H9 (cell line): ENCODE measurements at regions not wholly inside any gene's neighbourhood (a gene's known extent, or its start where the extent isn't known, plus 50 kb on each side); places are given as distances from the start of the nearest gene placed in this dataset.

Experiments used
- DNase-seq: peaks from one replicate; pipeline ENCODE4 v3.0.0-alpha.2; 2017
- H2AFZ ChIP-seq: one replicate; pipeline ENCODE4 v1.6.1; 2013; ENCODE audit warnings: mild to moderate bottlenecking, low read length, control low read depth, moderate library complexity
- H2AK5ac ChIP-seq: 2 replicates; pipeline ENCODE4 v1.6.1; 2013; ENCODE audit warnings: low read length, control low read depth, mixed read lengths; ENCODE audit not compliant: insufficient read length
- H2BK120ac ChIP-seq: one replicate; pipeline ENCODE4 v1.6.1; 2013; ENCODE audit warnings: low read depth, mild to moderate bottlenecking, low read length, control low read depth, inconsistent platforms; ENCODE audit not compliant: poor library complexity, severe bottlenecking
- H2BK12ac ChIP-seq: 2 replicates; pipeline ENCODE4 v1.6.1; 2013; ENCODE audit warnings: low read length, control low read depth, mixed read lengths, low read depth; ENCODE audit not compliant: insufficient read length
- H2BK15ac ChIP-seq: 2 replicates; pipeline ENCODE4 v1.6.1; 2013; ENCODE audit warnings: low read depth, low read length, control low read depth
- H2BK20ac ChIP-seq: one replicate; pipeline ENCODE4 v1.6.1; 2013; ENCODE audit warnings: low read depth, mild to moderate bottlenecking, low read length, control low read depth, inconsistent platforms; ENCODE audit not compliant: poor library complexity, severe bottlenecking
- H2BK5ac ChIP-seq: 2 replicates; pipeline ENCODE4 v1.6.1; 2013; ENCODE audit warnings: low read length, control low read depth, mixed read lengths; ENCODE audit not compliant: insufficient read length
- H3K14ac ChIP-seq: 2 replicates; pipeline ENCODE4 v1.6.1; 2013; ENCODE audit warnings: low read length, control low read depth; ENCODE audit not compliant: insufficient read depth
- H3K18ac ChIP-seq: 2 replicates; pipeline ENCODE4 v1.6.1; 2013; ENCODE audit warnings: low read depth, mild to moderate bottlenecking, mixed read lengths, low read length, control low read depth; ENCODE audit not compliant: insufficient read length
- H3K23ac ChIP-seq: 2 replicates; pipeline ENCODE4 v1.6.1; 2013; ENCODE audit warnings: low read length, control low read depth, mixed read lengths, low read depth; ENCODE audit not compliant: insufficient read length
- H3K23me2 ChIP-seq: 2 replicates; pipeline ENCODE4 v1.6.1; 2013; ENCODE audit warnings: low read depth, mild to moderate bottlenecking, mixed read lengths, low read length, control low read depth; ENCODE audit not compliant: insufficient read length, poor library complexity, severe bottlenecking
- H3K27ac ChIP-seq: 2 replicates; pipeline ENCODE4 v1.5.1; 2013; ENCODE audit warnings: low read length, control low read depth, mixed read lengths, low read depth; ENCODE audit not compliant: insufficient read length
- H3K27me3 ChIP-seq: 2 replicates; pipeline ENCODE4 v1.6.1; 2013; ENCODE audit warnings: low read length, control low read depth, inconsistent platforms; ENCODE audit not compliant: insufficient read depth
- H3K4ac ChIP-seq: 2 replicates; pipeline ENCODE4 v1.6.1; 2013; ENCODE audit warnings: low read depth, mild to moderate bottlenecking, control low read depth, inconsistent platforms, low read length, moderate library complexity
- H3K4me1 ChIP-seq: 2 replicates; pipeline ENCODE4 v1.6.1; 2013; ENCODE audit warnings: low read length, control low read depth, inconsistent platforms; ENCODE audit not compliant: insufficient read depth
- H3K4me2 ChIP-seq: 2 replicates; pipeline ENCODE4 v1.6.1; 2013; ENCODE audit warnings: low read length, control low read depth, mixed read lengths; ENCODE audit not compliant: insufficient read length, insufficient read depth
- H3K56ac ChIP-seq: 2 replicates; pipeline ENCODE4 v1.6.1; 2013; ENCODE audit warnings: low read depth, mild to moderate bottlenecking, mixed read lengths, low read length, control low read depth; ENCODE audit not compliant: insufficient read length
- H3K79me1 ChIP-seq: 2 replicates; pipeline ENCODE4 v1.6.1; 2013; ENCODE audit warnings: low read depth, mild to moderate bottlenecking, moderate library complexity, low read length, control low read depth, inconsistent platforms; ENCODE audit not compliant: insufficient read depth, poor library complexity, severe bottlenecking
- H3K79me2 ChIP-seq: 2 replicates; pipeline ENCODE4 v1.6.1; 2013; ENCODE audit warnings: low read length, control low read depth, inconsistent platforms; ENCODE audit not compliant: insufficient read depth
- H3K9ac ChIP-seq: 2 replicates; pipeline ENCODE4 v1.6.1; 2013; ENCODE audit warnings: low read length, control low read depth, mixed read lengths; ENCODE audit not compliant: insufficient read length; ENCODE audit errors: extremely low read depth
- H3K9me3 ChIP-seq: one replicate; pipeline ENCODE4 v1.6.1; 2013; ENCODE audit warnings: low read depth, low read length, inconsistent platforms; ENCODE audit not compliant: control insufficient read depth
- H3T11ph ChIP-seq: one replicate; pipeline ENCODE4 v1.6.1; 2013; ENCODE audit warnings: mild to moderate bottlenecking, low read length, control low read depth, inconsistent platforms
- H4K20me1 ChIP-seq: one replicate; pipeline ENCODE4 v1.6.1; 2013; ENCODE audit not compliant: control insufficient read depth, insufficient read length, insufficient read depth
- H4K5ac ChIP-seq: 2 replicates; pipeline ENCODE4 v1.6.1; 2013; ENCODE audit warnings: low read depth, mild to moderate bottlenecking, mixed read lengths, low read length, control low read depth; ENCODE audit not compliant: insufficient read length
- H4K8ac ChIP-seq: replicated peaks from 2 replicates; pipeline ENCODE4 v1.6.1; 2013; ENCODE audit warnings: low read length, control low read depth, mixed read lengths, low read depth; ENCODE audit not compliant: insufficient read length
- H4K91ac ChIP-seq: 2 replicates; pipeline ENCODE4 v1.6.1; 2013; ENCODE audit warnings: low read depth, mild to moderate bottlenecking, moderate library complexity, mixed read lengths, low read length, control low read depth; ENCODE audit not compliant: insufficient read length
- H3K27ac Mint-ChIP-seq, 3 experiments: 2 replicates in 2 of 3; 3 replicates in 1 of 3; pipeline ENCODE4 v1.8.0; 2020 to 2021; ENCODE audit warnings: mixed read lengths in 3 of 3, mild to moderate bottlenecking in 1 of 3, moderate library complexity in 1 of 3
- H3K27me3 Mint-ChIP-seq: 2 replicates; pipeline ENCODE4 v1.8.0; 2021; ENCODE audit warnings: low read depth, mild to moderate bottlenecking, moderate library complexity, mixed read lengths
- H3K36me3 Mint-ChIP-seq, 3 experiments: 2 replicates in 2 of 3; 3 replicates in 1 of 3; pipeline ENCODE4 v1.8.0; 2020 to 2021; ENCODE audit warnings: low read depth in 3 of 3, mixed read lengths in 3 of 3; ENCODE audit not compliant: insufficient read depth in 1 of 3
- H3K4me1 Mint-ChIP-seq, 2 experiments: 2 replicates each; pipeline ENCODE4 v1.8.0; 2020; ENCODE audit warnings: mixed read lengths in 2 of 2
- H3K4me3 Mint-ChIP-seq, 2 experiments: 2 replicates in 1 of 2; 3 replicates in 1 of 2; pipeline ENCODE4 v1.8.0; 2020 to 2021; ENCODE audit warnings: mild to moderate bottlenecking in 2 of 2, mixed read lengths in 2 of 2, moderate library complexity in 1 of 2
- H3K9me3 Mint-ChIP-seq, 2 experiments: 2 replicates in 1 of 2; 3 replicates in 1 of 2; pipeline ENCODE4 v1.8.0; 2020; ENCODE audit warnings: mild to moderate bottlenecking in 2 of 2, mixed read lengths in 2 of 2, moderate library complexity in 1 of 2
- WGBS: extraction: QIAGEN DNeasy Blood & Tissue Kit; methylation state at CpG from one replicate; pipeline ENCODE4 v1.1.7; 2013; ENCODE audit warnings: missing lambda C conversion rate, low lambda C conversion rate, mixed read lengths; ENCODE audit not compliant: insufficient read length; ENCODE audit errors: extremely low coverage; 5-methylcytosine and 5-hydroxymethylcytosine counted together
- TF ChIP-seq, protein P1 (sequence below): fragments of 200-600 bp; sonication (generic); conservative IDR thresholded peaks from 3 replicates; pipeline ENCODE4 v1.8.0; 2021; ENCODE audit warnings: antibody characterized with exemption, mild to moderate bottlenecking

DNA sequence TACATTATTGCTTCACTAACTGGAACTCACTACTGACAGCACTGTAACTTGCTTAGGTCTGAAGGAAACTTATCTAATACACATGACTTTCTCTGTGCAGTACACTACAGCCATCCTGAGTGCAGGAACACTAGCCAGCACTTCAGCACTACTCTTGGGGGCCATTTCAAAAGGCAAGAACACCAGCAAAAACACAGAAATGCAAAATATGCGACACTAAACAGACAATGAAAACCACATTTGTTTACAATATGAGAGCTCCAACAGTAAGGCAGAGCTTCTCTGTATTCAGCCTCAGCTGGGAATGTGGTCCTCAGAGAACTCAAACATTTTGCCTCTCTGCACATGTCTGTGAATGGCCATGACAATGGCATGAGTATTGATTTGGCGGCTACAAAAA, 109.6 kb downstream of the ARRDC4 start:
- Histone ChIP-seq H3K56ac (no peak overlapping the region), H2BK120ac (no peak overlapping the region), H3K79me1 (no peaks in the 10 kb centered on the region), H3K4ac (no peak overlapping the region), H3K27me3 (no peaks in the 10 kb centered on the region), H3K9me3 (no peaks in the 10 kb centered on the region), H2BK15ac (no peak overlapping the region), H2BK5ac (no peak overlapping the region), H2BK12ac (no peak overlapping the region), H2AK5ac (no peak overlapping the region), H3K23ac (no peak overlapping the region), H3T11ph (no peak overlapping the region), H3K79me2 (no peaks in the 10 kb centered on the region), H2AFZ (no peak overlapping the region), H3K4me2 (no peak overlapping the region), H4K91ac (no peak overlapping the region), H3K27ac (no peak overlapping the region), H3K4me1 (no peaks in the 10 kb centered on the region), H2BK20ac (no peak overlapping the region), H4K8ac (no peak overlapping the region), H4K20me1 (no peaks in the 10 kb centered on the region), H4K5ac (no peak overlapping the region), H3K23me2 (no peaks in the 10 kb centered on the region), H3K14ac (no peak overlapping the region), H3K18ac (no peak overlapping the region), H3K9ac (no peak overlapping the region)
- WGBS: no CpG with 5 or more reads among the region's 2 CpGs
- H3K27ac Mint-ChIP-seq: peak overlapping the region in 1 of 3 experiments; percentile 27; a peak in 1 of 7 replicates
- H3K4me3 Mint-ChIP-seq: no peak overlapping the region
- DNase-seq: no peak
- H3K4me1 Mint-ChIP-seq: peaks cover 0 to 11% of the 10 kb centered on the region in 2 experiments; a peak in 2 of 4 replicates
- peaks cover 4 to 8% of the 10 kb centered on the region in 2 experiments; a peak in 4 of 5 replicates for H3K9me3 Mint-ChIP-seq
- TF ChIP-seq, protein P1, sequence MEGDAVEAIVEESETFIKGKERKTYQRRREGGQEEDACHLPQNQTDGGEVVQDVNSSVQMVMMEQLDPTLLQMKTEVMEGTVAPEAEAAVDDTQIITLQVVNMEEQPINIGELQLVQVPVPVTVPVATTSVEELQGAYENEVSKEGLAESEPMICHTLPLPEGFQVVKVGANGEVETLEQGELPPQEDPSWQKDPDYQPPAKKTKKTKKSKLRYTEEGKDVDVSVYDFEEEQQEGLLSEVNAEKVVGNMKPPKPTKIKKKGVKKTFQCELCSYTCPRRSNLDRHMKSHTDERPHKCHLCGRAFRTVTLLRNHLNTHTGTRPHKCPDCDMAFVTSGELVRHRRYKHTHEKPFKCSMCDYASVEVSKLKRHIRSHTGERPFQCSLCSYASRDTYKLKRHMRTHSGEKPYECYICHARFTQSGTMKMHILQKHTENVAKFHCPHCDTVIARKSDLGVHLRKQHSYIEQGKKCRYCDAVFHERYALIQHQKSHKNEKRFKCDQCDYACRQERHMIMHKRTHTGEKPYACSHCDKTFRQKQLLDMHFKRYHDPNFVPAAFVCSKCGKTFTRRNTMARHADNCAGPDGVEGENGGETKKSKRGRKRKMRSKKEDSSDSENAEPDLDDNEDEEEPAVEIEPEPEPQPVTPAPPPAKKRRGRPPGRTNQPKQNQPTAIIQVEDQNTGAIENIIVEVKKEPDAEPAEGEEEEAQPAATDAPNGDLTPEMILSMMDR: no peak
- H3K27me3 Mint-ChIP-seq: no peaks in the 10 kb centered on the region; the same call in 1 of the 2 replicates
- H3K36me3 Mint-ChIP-seq: peaks cover 0 to 6% (median 4%) of the 10 kb centered on the region in 3 experiments; a peak in 2 of 7 replicates
